NCI-H1930 (cell line): ENCODE measurements at regions not wholly inside any gene's neighbourhood (a gene's known extent, or its start where the extent isn't known, plus 50 kb on each side); places are given as distances from the start of the nearest gene placed in this dataset.

ENCODE experiments used
- DNase-seq, 2 experiments: peaks; one replicate each; lab custom pipeline; 2025; lab: John Stamatoyannopoulos, UW

DNA sequence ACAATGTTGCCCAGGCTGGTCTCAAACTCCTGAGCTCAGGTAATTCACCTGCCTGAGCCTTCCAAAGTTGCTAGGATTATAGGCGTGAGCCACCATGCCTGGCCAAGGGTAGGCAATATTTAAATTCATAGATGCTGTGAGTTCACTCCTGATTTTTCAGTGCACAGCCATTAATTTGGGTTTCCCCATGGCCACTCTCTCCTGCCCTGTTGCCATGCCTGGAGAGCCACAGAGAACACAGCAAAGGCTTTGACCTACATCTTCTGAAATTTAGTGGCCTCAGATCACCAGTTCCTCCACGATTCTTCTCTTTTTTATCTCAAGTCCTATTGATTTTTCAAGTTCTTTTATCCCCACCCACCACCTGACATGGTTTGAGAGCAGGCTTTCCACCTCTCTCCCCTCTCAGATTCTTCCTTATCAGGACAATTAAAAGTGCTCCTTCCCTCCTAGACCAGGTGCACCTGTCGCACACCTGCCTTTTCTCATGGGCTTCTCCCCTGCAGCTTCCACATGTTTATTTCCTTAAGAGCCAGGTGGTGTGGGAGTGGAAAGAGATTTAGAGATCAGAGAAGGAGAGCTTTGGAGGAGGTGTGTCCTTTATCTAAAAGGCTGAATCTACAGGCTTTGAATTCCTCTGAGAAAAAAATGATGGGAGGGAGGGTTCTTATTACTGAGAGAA is 123.8 kb downstream of the ADRA2A start:
- no peak for DNase-seq

DNA sequence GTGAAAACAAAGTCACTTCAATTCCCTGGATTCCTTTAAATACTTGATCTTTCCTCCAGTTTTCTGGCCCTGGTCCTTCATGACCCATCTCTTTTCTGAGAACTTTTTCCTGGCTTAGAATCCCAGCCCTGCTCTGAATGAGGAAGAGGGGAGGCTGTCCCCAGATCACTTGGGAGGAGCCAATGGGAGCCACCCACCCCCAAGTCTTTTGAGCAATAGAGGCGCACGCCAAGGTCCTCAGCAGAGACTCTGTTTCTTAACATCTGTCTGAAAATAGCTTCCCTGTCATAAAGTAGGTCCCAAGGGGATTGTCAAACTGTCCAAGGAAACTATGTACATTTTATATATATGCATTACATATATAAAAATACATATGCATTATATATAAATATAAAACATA is 126.8 kb downstream of the ADRA2A start:
- DNase-seq = no peak

GRCh38 chr10:111204838-111205237 is 128.0 kb downstream of the ADRA2A start:
- no peak for DNase-seq

GRCh38 chr10:111206521-111206920 is 129.7 kb downstream of the ADRA2A start:
- no peak for DNase-seq

- DNase-seq = no peak
Measured at GRCh38 chr10:111207500-111207899, 130.7 kb downstream of the ADRA2A start.

DNA sequence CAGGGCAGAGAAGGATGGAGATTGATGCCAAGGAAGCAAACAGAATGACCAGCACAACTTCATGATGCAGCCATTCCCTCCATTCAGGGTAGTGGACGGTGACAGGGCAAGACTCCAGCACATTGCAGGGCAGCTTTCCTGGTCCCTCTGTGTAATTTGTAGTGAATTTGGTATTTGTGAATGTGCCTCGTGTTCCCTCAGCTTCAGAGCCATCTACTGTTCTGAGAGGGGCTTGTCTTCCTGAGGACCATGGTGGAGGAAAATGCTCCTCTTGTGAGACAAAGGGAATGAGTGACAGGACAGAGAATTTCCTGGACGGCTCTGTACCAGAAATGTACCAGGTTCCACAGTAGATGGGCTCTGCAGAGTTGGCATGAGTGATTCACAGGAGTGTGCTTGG is 132.1 kb downstream of the ADRA2A start:
- no peak for DNase-seq

GRCh38 chr10:111209692-111210091 is 132.9 kb downstream of the ADRA2A start:
- no peak for DNase-seq

GRCh38 chr10:111211241-111211640 is 134.4 kb downstream of the ADRA2A start:
- DNase-seq = no peak

DNA sequence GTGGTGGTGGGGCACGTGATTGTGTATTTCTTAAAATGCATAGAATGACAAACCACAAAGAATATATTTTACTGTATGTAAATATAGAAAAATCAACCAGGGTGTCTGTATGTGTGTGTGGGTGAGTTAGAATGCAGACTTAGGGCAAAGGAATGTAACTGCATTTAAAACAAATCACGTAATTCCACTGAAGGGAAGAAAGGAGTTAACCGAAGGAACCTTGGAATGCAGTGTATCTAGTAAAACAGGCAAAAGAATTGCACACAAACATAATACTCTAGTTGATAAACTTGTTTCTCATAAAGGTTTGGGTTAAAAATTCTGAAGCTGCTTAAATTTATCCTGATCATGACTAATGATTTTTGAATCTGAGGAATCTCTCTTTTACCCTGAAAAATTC is 134.9 kb downstream of the ADRA2A start:
- no peak for DNase-seq

DNA sequence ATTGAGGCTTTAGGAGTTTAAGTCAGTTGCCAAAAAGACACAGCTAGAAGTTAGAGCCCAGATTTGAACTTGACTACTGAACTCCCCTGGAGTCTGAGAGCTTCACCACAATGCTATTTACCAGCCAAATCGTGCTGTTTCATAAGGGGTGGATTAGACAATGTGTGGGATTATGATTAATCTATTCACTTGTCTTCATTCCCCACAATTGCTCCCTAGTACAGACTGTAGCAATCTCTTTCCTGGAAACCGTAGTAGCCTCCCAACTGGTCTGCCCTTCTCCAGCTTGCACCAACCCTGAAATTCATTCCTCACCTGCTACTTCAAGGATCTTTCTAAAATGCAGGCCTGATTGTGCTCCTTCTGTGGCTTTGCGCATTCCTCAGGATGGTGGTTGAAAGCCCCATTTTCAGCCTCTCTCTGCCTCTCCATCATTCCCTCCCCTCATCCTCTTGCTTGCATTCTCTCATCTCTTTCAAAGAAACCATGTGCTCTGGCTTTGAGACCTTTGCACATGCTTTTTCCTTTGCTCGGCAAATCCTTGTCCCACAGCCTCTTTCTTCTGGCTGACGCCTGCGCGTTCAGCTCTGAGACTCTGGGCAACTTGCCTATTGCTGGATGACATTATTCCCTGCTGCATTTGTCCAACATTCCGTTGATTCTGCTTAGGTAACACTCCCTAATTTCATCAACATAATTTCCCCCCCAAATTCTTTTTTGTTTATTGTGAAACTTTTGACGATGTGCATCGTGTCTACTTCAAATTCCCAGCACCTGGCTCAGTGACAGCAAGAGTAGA is 145.1 kb downstream of the ADRA2A start:
- DNase-seq = no peak

DNA sequence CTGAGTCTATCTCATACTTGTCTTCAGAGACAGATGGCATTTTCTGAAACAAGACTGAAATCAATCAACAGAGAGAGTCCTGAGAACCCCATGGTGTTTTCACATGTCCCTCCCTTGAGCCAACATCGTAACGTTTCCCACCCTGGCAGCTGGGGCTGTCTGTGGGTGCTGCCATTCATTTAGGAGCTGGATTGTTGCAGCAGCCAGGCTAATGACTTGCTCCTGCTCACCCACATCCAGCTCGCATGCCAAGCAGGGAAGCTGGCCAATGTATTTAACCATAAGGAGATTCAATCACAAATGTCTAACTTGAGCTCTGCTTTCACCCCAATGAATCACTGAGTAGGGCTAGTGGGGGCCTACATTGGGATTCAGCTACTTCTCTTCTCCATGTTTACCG is 146.1 kb downstream of the ADRA2A start:
- DNase-seq = no peak

GRCh38 chr10:111231779-111232178 is 154.9 kb downstream of the ADRA2A start:
- no peak for DNase-seq

- no peak for DNase-seq
Measured at GRCh38 chr10:111233439-111233838, 156.6 kb downstream of the ADRA2A start.

DNA sequence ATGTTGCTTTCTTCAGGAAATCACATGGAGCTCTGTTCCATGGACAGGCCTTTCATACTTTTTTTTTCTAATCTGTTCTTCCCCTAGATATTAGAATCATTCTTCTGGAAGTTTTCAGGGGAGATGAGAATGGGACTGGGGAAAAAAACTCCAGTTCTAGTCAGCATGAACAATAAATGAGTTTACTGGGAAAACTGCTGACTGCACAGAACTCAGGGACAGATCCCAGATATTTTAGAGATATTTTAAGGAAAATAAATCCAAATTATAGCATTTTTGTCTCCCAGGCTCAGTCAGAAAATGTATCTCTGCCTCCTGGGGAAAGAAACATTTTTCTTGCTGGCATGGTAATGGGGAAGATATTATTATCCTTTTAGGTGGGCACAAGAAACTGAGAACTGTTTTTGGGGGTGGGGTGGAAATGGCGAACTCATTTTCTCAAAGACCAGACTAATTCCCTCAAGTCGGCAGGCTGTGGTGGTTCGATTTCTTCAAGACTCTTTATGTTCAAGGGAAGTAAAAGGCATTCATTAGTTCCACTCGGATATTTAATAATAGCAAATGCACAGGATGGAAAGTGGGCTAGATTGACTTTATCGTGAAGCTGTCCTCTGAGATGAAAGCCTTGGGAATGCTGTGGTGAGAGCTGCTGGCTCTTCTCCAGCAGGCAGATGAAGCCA is 157.5 kb downstream of the ADRA2A start:
- DNase-seq = no peak

GRCh38 chr10:111234914-111235302 is 158.1 kb downstream of the ADRA2A start:
- DNase-seq = no peak

DNA sequence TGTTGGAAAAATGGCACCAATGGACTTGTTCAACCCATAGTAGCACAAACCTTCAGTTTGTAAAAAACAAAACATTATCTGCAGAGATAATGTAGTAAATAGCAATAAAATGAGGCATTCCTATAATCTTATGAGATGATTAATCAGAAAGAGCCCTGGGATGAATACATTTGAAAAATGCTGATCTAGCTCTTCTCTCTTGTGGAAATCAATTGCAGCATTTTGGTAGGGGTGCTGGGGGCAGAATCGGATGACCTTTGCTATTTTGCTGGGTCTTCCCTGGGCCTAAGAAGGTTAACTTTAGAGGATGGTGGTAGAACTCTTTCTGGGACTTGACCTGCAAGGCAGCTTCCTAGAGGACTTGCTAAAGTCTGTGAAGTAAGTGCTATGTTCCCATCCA is 163.5 kb downstream of the ADRA2A start:
- DNase-seq = no peak

GRCh38 chr10:111243126-111243525 is 166.3 kb downstream of the ADRA2A start:
- DNase-seq = no peak

DNA sequence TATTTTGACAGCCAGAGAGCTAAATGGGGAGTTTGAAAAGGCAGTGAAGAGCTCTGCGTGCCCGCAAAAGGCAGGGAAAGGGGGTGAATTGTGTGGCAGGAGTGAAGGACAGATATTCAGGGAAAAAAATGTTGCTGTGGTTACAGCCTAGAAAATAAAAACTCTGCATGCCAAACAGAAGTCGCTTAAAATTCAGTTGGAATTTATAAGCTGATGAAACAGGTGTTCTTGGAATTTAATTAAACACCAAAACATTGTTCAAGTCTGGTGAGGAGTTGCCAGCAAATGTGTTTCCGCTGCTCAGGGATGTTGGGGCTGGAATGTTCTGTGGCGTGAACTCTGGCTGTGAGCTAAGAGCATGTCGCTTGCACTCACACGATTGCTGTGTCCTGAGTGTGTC is 169.3 kb downstream of the ADRA2A start:
- DNase-seq = no peak

DNA sequence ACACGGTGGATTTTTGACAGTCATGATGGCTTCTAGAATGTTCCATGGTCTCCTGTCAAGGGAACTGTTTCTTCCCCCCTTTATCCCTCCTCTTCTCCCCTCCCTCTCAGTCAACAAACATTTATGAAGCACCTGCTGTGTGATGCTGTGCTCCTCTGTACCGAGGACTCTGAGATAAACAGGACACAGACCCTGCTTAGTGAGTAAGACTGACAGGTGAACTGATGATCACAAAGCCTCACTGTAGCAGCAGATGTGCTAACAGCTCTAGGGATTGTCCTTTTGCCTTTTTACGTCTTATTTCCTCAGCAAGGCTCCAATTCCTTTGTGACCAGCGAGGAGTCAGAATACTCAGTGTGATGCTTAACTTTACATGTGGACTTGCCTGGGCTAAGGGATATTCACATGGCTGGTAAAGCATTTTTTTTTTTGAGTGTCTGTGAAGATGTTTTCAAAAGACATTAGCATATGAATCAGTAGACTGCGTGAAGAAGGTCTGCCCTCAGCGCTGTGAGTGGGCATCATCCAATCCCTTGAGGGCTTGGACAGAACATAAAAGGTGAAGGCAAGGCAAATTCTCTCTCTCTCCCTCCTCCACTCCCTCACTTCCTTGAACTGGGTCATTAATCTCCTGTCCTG is 170.1 kb downstream of the ADRA2A start:
- no peak for DNase-seq

GRCh38 chr10:111247781-111248389 is 171.1 kb downstream of the ADRA2A start:
- DNase-seq = no peak

DNA sequence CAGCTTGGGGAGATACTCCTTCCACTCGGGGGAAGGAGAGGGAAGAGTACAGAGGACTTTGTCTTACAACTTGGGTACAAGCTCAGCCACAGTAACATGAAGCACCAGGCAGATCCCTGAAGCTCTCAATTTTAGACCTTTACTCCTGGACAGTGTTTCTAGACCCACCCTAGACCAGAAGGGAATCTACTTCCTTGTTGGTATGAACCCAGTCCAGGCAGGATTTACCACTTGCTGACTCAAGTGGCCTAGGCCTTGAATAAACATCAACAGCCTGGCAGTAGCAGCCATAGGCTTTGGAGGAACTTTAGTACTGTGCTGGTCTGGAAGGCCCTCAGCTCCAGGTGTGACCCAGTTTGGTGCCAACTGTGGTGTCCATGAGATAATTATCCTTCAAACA is 173.1 kb downstream of the ADRA2A start:
- DNase-seq = no peak

DNA sequence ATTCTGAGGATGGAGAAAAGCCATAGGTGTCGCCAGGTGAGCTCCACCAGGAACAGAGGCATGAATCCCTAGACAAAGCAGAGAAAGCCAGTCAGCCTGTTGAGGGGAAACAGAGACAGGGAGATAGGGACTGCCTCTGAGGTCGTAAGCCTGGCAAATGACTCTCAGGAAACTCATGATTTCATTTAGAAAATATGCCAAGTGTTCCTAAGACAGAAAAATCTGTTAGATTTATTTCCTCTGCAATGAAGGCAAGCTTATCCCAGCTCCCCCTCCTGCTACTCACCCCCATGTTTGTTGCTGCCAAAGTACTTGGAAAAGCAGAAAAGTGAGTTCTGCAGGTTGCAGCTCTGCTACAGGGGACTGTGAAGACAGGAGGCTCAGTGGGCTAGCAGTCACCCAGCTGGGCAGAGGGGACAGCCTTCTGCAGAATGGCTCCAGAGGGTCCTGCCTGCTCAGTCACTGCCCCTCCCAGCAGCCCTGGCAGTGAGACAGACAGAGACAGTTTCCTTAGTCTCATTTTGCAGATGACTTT is 184.3 kb downstream of the ADRA2A start:
- no peak for DNase-seq
